ENCODE measurements at regions not wholly inside any gene's neighbourhood (a gene's known extent, or its start where the extent isn't known, plus 50 kb on each side); places are given as distances from the start of the nearest gene placed in this dataset.

- no peak for DNase-seq (ENCODE audit: extremely low read depth in 1 of 2, low read depth in 1 of 2)
Observed at GRCh38 chr13:105285526-105285925, 1249.9 kb downstream of the EFNB2 start.

GRCh38 chr13:105282406-105283285 is 1252.8 kb downstream of the EFNB2 start:
- DNase-seq (ENCODE audit: extremely low read depth in 1 of 2, low read depth in 1 of 2): no peak

- no peak for DNase-seq (ENCODE audit: extremely low read depth in 1 of 2, low read depth in 1 of 2)
Observed at GRCh38 chr13:105278943-105279381, 1256.5 kb downstream of the EFNB2 start.

GRCh38 chr13:105276571-105276970 is 1258.9 kb downstream of the EFNB2 start:
- no peak for DNase-seq (ENCODE audit: extremely low read depth in 1 of 2, low read depth in 1 of 2)

- no peak for DNase-seq (ENCODE audit: extremely low read depth in 1 of 2, low read depth in 1 of 2)
Observed at GRCh38 chr13:105273665-105274222, 1261.7 kb downstream of the EFNB2 start.

GRCh38 chr13:105272660-105273631 is 1262.5 kb downstream of the EFNB2 start:
- no peak for DNase-seq (ENCODE audit: extremely low read depth in 1 of 2, low read depth in 1 of 2)

- no peak for DNase-seq (ENCODE audit: extremely low read depth in 1 of 2, low read depth in 1 of 2)
Observed at GRCh38 chr13:105266615-105267014, 1268.8 kb downstream of the EFNB2 start.

- no peak for DNase-seq (ENCODE audit: extremely low read depth in 1 of 2, low read depth in 1 of 2)
Observed at GRCh38 chr13:105262579-105262978, 1272.9 kb downstream of the EFNB2 start.

- no peak for DNase-seq (ENCODE audit: extremely low read depth in 1 of 2, low read depth in 1 of 2)
Observed at GRCh38 chr13:105259426-105259825, 1276.0 kb downstream of the EFNB2 start.

GRCh38 chr13:105255472-105255871 is 1280.0 kb downstream of the EFNB2 start:
- no peak for DNase-seq (ENCODE audit: extremely low read depth in 1 of 2, low read depth in 1 of 2)

GRCh38 chr13:105251293-105251692 is 1284.2 kb downstream of the EFNB2 start:
- no peak for DNase-seq (ENCODE audit: extremely low read depth in 1 of 2, low read depth in 1 of 2)

GRCh38 chr13:105247830-105248229 is 1287.6 kb downstream of the EFNB2 start:
- DNase-seq (ENCODE audit: extremely low read depth in 1 of 2, low read depth in 1 of 2): no peak

GRCh38 chr13:105240371-105240770 is 1295.1 kb downstream of the EFNB2 start:
- DNase-seq (ENCODE audit: extremely low read depth in 1 of 2, low read depth in 1 of 2): no peak

- no peak for DNase-seq (ENCODE audit: extremely low read depth in 1 of 2, low read depth in 1 of 2)
Observed at GRCh38 chr13:105232439-105232838, 1303.0 kb downstream of the EFNB2 start.

- DNase-seq (ENCODE audit: extremely low read depth in 1 of 2, low read depth in 1 of 2): no peak
Observed at GRCh38 chr13:105232006-105232405, 1303.5 kb downstream of the EFNB2 start.

GRCh38 chr13:105231579-105231978 is 1303.9 kb downstream of the EFNB2 start:
- DNase-seq (ENCODE audit: extremely low read depth in 1 of 2, low read depth in 1 of 2): no peak

- DNase-seq (ENCODE audit: extremely low read depth in 1 of 2, low read depth in 1 of 2): no peak
Observed at GRCh38 chr13:105220881-105221280, 1314.6 kb downstream of the EFNB2 start.

GRCh38 chr13:105220063-105220462 is 1315.4 kb downstream of the EFNB2 start:
- DNase-seq (ENCODE audit: extremely low read depth in 1 of 2, low read depth in 1 of 2): no peak

- DNase-seq (ENCODE audit: extremely low read depth in 1 of 2, low read depth in 1 of 2): no peak
Observed at GRCh38 chr13:105219651-105220050, 1315.8 kb downstream of the EFNB2 start.

GRCh38 chr13:105213512-105213911 is 1322.0 kb downstream of the EFNB2 start:
- DNase-seq (ENCODE audit: extremely low read depth in 1 of 2, low read depth in 1 of 2): no peak
